ENCODE measurements at regions not wholly inside any gene's neighbourhood (a gene's known extent, or its start where the extent isn't known, plus 50 kb on each side); places are given as distances from the start of the nearest gene placed in this dataset.

DNA sequence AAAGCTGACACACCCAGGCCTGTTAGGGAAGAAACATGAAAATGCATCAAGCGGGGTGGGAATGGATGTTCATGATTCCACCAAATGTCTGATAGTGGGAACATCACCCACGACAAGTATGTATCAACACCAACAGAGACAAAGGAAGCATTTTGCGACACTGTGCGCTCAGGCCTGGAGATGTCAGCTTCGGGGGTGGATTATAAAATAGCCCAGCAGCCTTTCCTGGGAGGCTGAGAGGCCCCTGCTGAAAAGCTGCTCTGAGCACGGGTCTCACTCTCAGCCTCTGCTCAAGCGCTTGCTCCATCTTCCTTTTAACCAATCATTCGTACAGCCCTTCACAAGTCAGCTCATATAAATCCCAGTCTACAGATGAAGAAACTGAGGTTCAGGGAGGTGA, 213.5 kb downstream of the BCL11B start:
- Histone ChIP-seq H3K27me3 (no peaks in the 10 kb centered on the region), H3K36me3 (no peaks in the 10 kb centered on the region), H3K4me3 (no peak overlapping the region), H3K4me1 (no peaks in the 10 kb centered on the region), H3K27ac (no peak overlapping the region), H3K9me3 (no peaks in the 10 kb centered on the region)
- 97% methylated on average over 8 of the region's 8 CpGs for WGBS
- TF ChIP-seq, protein P1, sequence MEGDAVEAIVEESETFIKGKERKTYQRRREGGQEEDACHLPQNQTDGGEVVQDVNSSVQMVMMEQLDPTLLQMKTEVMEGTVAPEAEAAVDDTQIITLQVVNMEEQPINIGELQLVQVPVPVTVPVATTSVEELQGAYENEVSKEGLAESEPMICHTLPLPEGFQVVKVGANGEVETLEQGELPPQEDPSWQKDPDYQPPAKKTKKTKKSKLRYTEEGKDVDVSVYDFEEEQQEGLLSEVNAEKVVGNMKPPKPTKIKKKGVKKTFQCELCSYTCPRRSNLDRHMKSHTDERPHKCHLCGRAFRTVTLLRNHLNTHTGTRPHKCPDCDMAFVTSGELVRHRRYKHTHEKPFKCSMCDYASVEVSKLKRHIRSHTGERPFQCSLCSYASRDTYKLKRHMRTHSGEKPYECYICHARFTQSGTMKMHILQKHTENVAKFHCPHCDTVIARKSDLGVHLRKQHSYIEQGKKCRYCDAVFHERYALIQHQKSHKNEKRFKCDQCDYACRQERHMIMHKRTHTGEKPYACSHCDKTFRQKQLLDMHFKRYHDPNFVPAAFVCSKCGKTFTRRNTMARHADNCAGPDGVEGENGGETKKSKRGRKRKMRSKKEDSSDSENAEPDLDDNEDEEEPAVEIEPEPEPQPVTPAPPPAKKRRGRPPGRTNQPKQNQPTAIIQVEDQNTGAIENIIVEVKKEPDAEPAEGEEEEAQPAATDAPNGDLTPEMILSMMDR (IDR thresholded peaks at IDR 0.05): no peak
- TF ChIP-seq EP300 (IDR thresholded peaks at IDR 0.05): no peak
- DNase-seq (ENCODE audit: low spot score in 2 of 2): no peak

GRCh38 chr14:99062216-99062615, 209.8 kb downstream of the BCL11B start:
- TF ChIP-seq, protein P1 (IDR thresholded peaks at IDR 0.05): no peak
- H3K4me3 ChIP-seq: no peak overlapping the region
- 88% methylated on average over 10 of the region's 10 CpGs for WGBS
- peak in 1 of 2 donors; percentile 35 for DNase-seq (ENCODE audit: low spot score in 2 of 2)
- no peaks in the 10 kb centered on the region for H3K36me3 ChIP-seq
- peaks cover 26% of the 10 kb centered on the region for H3K4me1 ChIP-seq
- no peak overlapping the region for H3K27ac ChIP-seq
- no peaks in the 10 kb centered on the region for H3K27me3 ChIP-seq
- no peaks in the 10 kb centered on the region for H3K9me3 ChIP-seq

DNA sequence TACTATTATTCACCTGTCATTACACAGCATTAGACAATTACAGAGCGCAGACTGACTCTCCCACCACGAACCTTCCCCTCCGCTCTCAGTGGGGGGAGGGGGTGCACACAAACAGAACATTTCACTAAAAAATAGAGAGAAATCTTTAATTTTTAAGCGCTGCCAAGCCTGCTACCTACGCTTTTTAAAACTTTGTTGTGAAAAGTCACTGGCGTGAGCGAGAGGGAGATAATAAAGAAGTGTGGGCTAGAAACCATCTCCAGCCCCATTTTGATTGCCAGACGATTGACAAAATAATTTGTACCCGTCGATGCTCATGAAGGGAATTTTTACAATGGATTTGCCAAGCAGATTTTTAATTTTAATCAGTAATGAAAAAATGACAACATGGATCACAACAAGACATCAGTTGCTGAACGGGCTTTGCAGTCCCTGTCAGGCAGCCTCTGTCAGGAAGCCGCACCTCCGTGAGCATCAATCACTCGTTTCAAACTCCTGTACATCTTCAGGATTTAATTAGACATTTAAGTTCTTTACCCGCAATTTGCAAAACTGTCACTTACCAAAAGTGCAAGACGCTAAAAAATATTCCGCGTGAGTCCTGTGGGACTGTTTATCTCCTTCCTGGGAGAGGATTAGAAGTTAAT, 209.1 kb downstream of the BCL11B start:
- Histone ChIP-seq H3K4me3 (no peak overlapping the region), H3K27me3 (no peaks in the 10 kb centered on the region), H3K4me1 (peaks cover 26% of the 10 kb centered on the region), H3K27ac (no peak overlapping the region), H3K36me3 (no peaks in the 10 kb centered on the region), H3K9me3 (no peaks in the 10 kb centered on the region)
- DNase-seq (ENCODE audit: low spot score in 2 of 2): no peak
- TF ChIP-seq EP300 (IDR thresholded peaks at IDR 0.05): no peak
- no peak for TF ChIP-seq POLR2AphosphoS5 (IDR thresholded peaks at IDR 0.05)
- no peak for TF ChIP-seq POLR2A (IDR thresholded peaks at IDR 0.05)
- TF ChIP-seq, protein P1 (IDR thresholded peaks at IDR 0.05): no peak
- WGBS: 88% methylated on average over 18 of the region's 18 CpGs

DNA sequence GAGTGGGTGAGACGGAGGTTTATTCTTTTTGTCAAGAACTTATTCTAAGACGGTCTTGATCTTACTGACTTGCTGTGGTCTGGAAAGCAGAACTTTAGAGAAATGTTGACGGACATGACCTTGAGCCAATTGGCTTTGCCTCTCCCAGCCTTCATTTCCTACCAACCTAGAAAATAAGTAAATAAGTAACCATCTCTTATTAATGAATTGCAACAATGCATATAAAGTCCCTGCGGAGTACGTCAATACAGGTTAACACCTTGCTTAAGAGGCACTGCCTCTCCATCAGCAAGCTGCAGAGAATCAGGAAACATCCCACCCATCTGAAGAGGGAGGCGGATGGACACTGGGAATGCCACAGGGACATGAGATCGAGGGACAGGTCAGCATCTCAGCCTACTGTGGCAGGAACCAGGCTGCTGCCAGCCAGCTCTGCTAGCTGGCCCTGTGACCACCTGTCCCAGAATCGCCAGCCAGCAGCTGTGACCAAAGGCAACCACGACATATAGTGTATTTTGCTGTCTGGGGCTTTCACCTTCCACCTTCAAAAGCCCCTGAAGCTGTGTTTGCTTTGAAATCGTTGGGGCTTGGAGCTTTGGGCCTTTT, 208.3 kb downstream of the BCL11B start:
- Histone ChIP-seq H3K27ac (peak overlapping the region; percentile 74), H3K9me3 (no peaks in the 10 kb centered on the region), H3K27me3 (no peaks in the 10 kb centered on the region), H3K4me1 (peaks cover 26% of the 10 kb centered on the region), H3K4me3 (no peak overlapping the region), H3K36me3 (no peaks in the 10 kb centered on the region)
- TF ChIP-seq EP300 (IDR thresholded peaks at IDR 0.05): no peak
- TF ChIP-seq, protein P1 (IDR thresholded peaks at IDR 0.05): no peak
- TF ChIP-seq POLR2A (IDR thresholded peaks at IDR 0.05): no peak
- no peak for TF ChIP-seq POLR2AphosphoS5 (IDR thresholded peaks at IDR 0.05)
- WGBS: 72% methylated on average over 8 of the region's 10 CpGs
- no peak for DNase-seq (ENCODE audit: low spot score in 2 of 2)

- Histone ChIP-seq H3K4me1 (peaks cover 26% of the 10 kb centered on the region), H3K27ac (peak overlapping the region; percentile 74), H3K4me3 (no peak overlapping the region), H3K9me3 (no peaks in the 10 kb centered on the region), H3K27me3 (no peaks in the 10 kb centered on the region), H3K36me3 (no peaks in the 10 kb centered on the region)
- peak in 1 of 2 donors; percentile 44 for DNase-seq (ENCODE audit: low spot score in 2 of 2)
- TF ChIP-seq POLR2AphosphoS5 (IDR thresholded peaks at IDR 0.05) (no peak), POLR2A (IDR thresholded peaks at IDR 0.05) (no peak), EP300 (IDR thresholded peaks at IDR 0.05) (no peak)
- TF ChIP-seq, protein P1 (IDR thresholded peaks at IDR 0.05): no peak
- WGBS: 54% methylated on average over 9 of the region's 9 CpGs
Measured at GRCh38 chr14:99064262-99064954, 207.6 kb downstream of the BCL11B start.

Measured in suprapubic skin (tissue), 4 donors.